ENCODE measurements at regions not wholly inside any gene's neighbourhood (a gene's known extent, or its start where the extent isn't known, plus 50 kb on each side); places are given as distances from the start of the nearest gene placed in this dataset.

- no peak for DNase-seq (ENCODE audit: low read depth)
Measured at GRCh38 chr13:30030141-30030750, 179.8 kb upstream of the UBL3 start.

GRCh38 chr13:30027569-30028455, 177.4 kb upstream of the UBL3 start:
- DNase-seq (ENCODE audit: low read depth): no peak

- DNase-seq (ENCODE audit: low read depth): no peak
Measured at GRCh38 chr13:30026909-30027308, 176.5 kb upstream of the UBL3 start.

GRCh38 chr13:30026093-30026492, 175.7 kb upstream of the UBL3 start:
- no peak for DNase-seq (ENCODE audit: low read depth)

GRCh38 chr13:30025351-30025750, 174.9 kb upstream of the UBL3 start:
- DNase-seq (ENCODE audit: low read depth): no peak

- no peak for DNase-seq (ENCODE audit: low read depth)
Measured at GRCh38 chr13:30024125-30024865, 173.9 kb upstream of the UBL3 start.

- DNase-seq (ENCODE audit: low read depth): no peak
Measured at GRCh38 chr13:30023196-30023895, 172.9 kb upstream of the UBL3 start.

- no peak for DNase-seq (ENCODE audit: low read depth)
Measured at GRCh38 chr13:30022796-30023195, 172.4 kb upstream of the UBL3 start.

GRCh38 chr13:30022256-30022655, 171.8 kb upstream of the UBL3 start:
- no peak for DNase-seq (ENCODE audit: low read depth)

GRCh38 chr13:30021611-30022010, 171.2 kb upstream of the UBL3 start:
- DNase-seq (ENCODE audit: low read depth): no peak

- no peak for DNase-seq (ENCODE audit: low read depth)
Measured at GRCh38 chr13:30020726-30021312, 170.4 kb upstream of the UBL3 start.

GRCh38 chr13:30019648-30020626, 169.5 kb upstream of the UBL3 start:
- no peak for DNase-seq (ENCODE audit: low read depth)

GRCh38 chr13:30017880-30018279, 167.5 kb upstream of the UBL3 start:
- DNase-seq (ENCODE audit: low read depth): no peak

GRCh38 chr13:30016398-30016797, 166.0 kb upstream of the UBL3 start:
- no peak for DNase-seq (ENCODE audit: low read depth)

- no peak for DNase-seq (ENCODE audit: low read depth)
Measured at GRCh38 chr13:30009411-30009810, 159.0 kb upstream of the UBL3 start.

GRCh38 chr13:30006246-30006645, 155.8 kb upstream of the UBL3 start:
- DNase-seq (ENCODE audit: low read depth): no peak

- DNase-seq (ENCODE audit: low read depth): no peak
Measured at GRCh38 chr13:30004204-30004603, 153.8 kb upstream of the UBL3 start.

GRCh38 chr13:30002577-30002976, 152.2 kb upstream of the UBL3 start:
- DNase-seq (ENCODE audit: low read depth): no peak

- DNase-seq (ENCODE audit: low read depth): no peak
Measured at GRCh38 chr13:30000370-30000765, 150.0 kb upstream of the UBL3 start.

GRCh38 chr13:29999492-30000369, 149.3 kb upstream of the UBL3 start:
- no peak for DNase-seq (ENCODE audit: low read depth)
